GM18909 (cell line): ENCODE measurements at regions not wholly inside any gene's neighbourhood (a gene's known extent, or its start where the extent isn't known, plus 50 kb on each side); places are given as distances from the start of the nearest gene placed in this dataset.

Source experiments
- ATAC-seq: cut with Tn5 transposase; IDR thresholded peaks from one replicate; pipeline ENCODE4 v1.9.1; 2021; ENCODE audit warnings: mild to moderate bottlenecking; ENCODE audit not compliant: unreplicated experiment, poor library complexity

DNA sequence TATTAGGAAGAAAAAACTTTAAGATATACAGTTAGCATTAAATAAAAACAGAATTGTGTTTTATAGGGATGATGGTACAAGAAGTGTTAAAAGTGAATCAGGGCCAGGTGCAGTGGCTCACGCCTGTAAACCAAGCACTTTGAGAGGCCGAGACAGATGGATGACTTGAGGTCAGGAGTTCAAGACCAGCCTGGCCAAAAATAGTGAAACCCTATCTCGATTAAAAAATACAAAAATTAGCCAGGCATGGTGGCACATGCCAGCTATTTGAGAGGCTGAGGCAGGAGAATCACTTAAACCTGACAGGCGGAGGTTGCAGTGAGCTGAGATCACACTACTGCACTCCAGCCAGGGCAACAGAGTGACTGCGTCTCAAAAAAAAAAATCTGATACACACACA lies 282.9 kb upstream of the ATP10B start:
- no peak for ATAC-seq

DNA sequence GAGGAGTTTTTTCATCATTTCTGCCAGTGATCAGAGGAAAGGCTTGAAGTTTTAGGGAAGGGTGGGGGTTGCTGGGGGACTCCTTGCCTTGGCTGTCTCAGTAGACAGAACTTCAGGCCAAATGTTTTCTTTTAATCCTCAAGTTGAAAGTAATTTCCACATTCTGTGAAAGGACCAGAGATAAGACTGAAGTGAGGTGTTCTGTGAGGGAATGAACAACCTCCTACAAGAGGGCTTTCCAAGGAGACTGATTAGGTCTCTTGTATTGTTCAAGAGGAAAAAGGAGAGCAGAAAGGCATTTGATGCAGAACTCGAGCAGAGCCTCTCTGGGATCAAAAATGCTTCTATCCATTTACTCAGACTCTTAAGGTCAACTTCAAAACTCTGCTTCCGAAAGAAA lies 282.1 kb upstream of the ATP10B start:
- no peak for ATAC-seq

DNA sequence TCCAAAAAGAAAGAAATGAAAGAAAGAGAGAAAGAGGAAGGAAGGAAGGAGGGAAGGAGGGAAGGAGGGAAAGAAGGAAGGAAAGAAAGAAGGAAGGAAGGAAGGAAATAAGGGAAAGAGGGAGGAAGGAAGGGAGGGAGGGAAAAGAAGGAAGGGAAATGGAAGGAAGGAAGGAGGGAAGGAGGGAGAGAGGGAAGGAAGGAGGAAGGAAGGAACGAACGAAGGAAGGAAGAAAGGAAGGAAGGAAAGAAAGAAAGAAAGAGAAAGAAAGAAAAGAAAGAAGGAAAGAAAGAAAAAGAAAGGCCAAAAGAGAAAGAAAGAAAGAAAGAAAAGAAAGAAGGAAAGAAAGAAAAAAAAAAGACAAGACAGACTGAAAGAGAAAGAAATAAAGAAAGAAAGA lies 263.9 kb upstream of the ATP10B start:
- ATAC-seq: no peak

DNA sequence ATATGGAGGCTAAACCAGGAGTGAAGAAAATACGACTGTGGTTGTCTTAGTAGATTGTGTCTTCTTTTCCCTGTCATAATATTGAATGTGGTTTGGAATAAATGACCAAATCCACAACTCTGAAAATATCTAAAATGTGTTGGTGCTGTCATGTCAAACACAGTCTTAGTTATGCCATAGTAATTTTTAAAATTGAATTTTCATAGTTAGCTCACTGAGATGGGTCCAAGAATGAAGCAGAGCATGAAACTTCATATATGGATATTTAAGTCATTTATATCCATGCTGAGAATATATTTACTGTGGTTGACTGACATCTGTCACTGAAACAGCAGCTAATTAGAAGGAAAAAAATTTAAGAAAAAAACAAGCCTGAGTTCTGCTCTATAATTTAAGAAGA lies 260.4 kb upstream of the ATP10B start:
- ATAC-seq: no peak

DNA sequence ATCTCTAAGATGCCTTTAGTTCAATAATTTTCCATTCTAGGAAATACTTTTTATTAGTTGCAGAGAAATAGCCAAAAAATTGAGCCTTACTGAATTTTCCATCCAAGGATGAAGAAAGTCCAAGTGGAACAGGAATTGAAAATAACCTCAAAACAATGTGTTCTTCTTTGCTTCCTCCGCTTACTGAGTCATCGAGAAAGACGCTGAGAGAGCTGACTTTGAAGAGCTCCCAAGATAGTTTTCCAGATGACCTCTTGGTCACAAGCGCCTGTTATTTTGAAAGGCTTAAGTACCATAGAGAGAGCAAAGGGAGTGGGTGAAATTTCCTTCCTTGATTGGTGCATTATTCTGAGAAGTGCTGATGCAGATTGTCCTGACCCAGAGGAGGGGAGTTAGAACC lies 253.5 kb upstream of the ATP10B start:
- ATAC-seq: no peak

DNA sequence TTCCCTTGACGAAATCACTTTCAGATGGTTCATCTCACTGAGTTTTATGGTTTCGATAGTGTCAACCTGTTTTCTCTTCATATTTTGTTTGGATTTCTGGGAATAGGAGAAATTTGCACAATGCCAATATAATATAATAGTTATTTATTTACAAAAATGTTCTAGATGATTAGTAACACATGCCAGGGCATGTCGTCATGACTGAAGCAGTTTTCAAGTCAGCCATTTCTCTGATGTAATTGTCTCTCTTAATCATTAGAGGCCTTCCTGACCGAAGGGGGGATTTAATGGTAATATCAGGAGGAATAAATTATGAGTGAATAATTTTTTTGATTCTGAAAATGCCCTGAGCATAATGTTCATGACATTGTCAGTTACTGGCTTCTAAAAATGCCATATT lies 246.5 kb upstream of the ATP10B start:
- no peak for ATAC-seq

- no peak for ATAC-seq
Measured at GRCh38 chr5:161096581-161096980, 244.6 kb upstream of the ATP10B start.

DNA sequence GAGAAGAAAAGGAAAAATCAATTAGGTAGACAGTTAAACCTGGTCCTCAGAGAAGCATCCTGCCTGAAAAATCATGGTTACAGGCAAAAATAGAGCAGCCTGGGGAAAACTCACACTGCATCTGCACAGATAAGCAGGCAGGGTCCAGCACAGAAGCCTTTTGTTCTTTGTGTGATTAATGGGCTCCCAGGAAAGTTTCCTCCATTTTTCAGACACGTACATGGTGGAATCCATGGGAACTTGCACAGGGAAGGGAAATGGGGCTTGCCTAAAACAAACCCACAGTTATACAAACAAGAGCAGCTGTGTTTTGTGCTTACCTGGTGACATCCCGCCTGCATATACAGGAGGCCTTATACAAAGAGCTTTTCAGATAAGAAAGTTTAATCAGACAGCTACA lies 243.9 kb upstream of the ATP10B start:
- no peak for ATAC-seq

GRCh38 chr5:161094411-161094810 lies 242.4 kb upstream of the ATP10B start:
- no peak for ATAC-seq

DNA sequence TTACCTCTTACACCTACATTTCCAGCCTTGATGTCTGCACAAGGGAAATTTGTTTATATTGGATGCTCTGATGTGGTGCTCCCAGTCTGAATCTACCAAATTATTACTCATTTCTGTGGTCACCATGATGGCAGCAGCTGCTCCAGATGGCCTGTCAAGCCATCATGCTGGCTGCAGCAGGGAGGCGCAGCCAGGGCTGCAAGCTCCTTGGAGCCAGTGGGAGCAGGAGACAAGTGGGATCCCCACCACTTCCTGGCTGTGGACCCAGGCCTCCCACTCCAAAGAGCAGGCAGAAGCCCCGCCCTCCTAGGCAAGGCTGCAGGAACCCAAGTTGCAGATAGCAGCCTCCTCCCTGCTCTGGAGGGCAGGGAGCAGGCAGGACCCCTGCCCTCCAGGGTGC lies 241.1 kb upstream of the ATP10B start:
- ATAC-seq: no peak

GRCh38 chr5:161089569-161089968 lies 237.6 kb upstream of the ATP10B start:
- no peak for ATAC-seq

DNA sequence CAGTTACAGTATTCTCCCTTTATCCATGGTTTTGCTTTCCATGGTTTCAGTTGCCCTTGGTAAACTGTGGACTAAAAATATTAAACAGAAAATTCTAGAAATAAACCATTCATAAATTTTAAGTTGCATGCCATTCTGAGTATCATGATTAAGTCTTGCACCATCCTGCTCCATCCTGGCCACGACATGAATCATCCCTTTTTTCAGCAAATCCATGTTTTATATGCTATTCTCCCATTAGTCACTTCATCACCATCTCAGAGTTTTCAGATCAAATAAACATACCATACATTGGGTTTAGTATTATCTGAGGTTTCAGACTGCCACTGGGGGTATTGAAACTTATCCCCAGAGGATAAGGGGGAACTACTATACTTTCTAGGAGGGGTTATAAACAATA lies 234.4 kb upstream of the ATP10B start:
- ATAC-seq: no peak

GRCh38 chr5:161085056-161085455 lies 233.0 kb upstream of the ATP10B start:
- ATAC-seq: no peak

DNA sequence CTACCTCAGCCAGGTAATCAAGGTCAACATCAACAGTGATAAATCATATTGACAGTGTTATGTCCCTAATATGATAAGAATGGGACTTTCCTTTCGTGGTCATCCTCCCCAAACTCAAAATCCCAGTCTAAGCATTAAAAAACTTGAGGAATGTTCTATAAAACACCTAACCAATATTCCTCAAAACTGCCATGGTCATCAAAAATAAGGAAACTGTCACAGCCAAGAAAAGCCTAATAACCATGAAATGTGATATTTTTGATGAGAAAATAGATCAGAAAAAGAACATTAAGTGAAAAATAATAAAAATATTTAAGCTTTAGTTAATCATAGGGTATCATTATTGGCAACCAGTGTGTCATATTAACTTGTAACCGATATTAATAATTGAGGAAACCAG lies 232.1 kb upstream of the ATP10B start:
- ATAC-seq: no peak

DNA sequence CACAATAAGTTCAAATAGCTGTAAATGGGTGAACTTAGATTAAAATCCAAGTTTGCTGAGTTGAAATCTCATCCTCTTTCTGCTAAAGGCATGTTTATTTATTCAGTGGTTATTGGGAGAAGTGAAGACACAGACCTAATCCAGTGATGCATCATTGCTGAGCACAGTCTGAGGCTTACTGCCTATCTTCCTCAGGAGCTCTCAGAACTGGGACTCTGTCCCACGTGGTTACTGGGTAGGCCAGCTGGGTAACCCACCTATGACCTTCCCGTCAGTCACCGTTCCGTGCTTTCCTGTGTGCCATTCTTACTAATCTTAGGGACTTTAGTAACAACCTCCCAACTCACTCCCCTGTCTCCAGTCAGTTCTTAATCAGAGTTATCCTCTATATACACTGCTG lies 226.8 kb upstream of the ATP10B start:
- ATAC-seq: no peak

DNA sequence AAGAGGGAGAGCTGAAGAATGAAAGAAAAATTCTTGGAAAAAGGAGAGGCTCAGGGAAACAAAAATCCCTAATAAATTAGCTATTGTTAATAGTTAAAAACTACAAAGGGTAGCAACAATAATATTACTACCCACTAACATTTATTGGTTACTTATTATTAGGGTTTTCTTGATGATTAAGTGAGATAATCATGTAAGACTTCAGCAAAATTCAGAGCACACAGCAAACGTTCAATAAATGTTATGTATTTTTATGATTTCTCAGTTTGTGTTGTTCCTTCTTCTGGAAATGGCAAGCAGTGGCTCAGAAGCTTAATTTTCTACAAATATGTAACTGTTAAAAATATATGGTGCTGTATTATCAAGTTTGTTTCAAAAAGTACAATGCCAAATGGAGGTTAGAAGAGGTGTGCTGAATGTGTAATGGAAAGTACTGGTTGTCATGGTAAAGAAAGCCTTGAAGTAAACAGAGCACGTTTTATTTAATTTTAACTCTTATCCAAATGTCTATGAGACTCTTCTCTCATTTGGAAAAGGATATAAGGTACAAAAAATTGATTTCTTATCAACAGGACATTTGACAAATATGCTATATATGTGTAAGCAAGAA lies 226.0 kb upstream of the ATP10B start:
- ATAC-seq: no peak

- no peak for ATAC-seq
Measured at GRCh38 chr5:161077496-161077895, 225.5 kb upstream of the ATP10B start.

DNA sequence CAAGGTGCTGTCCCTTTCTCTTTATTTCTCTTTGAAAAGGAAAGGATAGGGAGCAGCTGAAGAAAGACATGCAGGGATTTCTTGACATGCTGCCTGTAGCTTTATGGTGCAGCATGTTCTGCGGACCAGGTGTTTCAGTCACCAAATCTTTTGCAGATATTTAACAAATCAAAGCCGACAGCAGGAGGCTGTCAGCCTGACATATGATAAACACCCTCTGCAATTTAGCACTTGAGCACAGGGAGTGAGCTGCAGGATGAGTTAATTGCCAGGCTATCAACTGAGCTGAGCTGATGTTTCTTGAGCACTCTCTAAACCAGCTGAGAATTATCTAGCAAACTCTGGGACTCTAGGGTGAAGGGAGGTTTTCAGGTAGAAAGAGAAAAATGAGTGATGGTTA lies 212.8 kb upstream of the ATP10B start:
- no peak for ATAC-seq

- ATAC-seq: no peak
Measured at GRCh38 chr5:161064297-161064696, 212.3 kb upstream of the ATP10B start.

DNA sequence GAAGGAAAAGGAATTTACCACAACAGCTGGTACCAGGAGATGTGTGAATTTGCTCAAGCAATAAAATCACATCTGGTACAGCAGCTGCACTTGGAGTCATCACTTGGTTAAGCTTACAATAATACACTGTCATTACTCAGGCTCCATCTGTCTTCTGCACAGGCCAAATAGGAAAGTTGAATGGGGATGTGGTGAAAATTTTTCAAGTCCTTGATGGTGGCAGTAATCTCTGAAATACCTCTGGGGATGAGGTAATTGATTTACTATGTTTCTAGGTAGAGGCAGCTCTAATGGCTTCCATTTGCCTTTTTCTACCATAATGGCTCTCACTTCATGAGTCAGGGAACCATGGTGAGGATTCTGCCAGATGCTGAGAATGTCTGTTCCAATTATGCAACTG lies 206.8 kb upstream of the ATP10B start:
- ATAC-seq: no peak

DNA sequence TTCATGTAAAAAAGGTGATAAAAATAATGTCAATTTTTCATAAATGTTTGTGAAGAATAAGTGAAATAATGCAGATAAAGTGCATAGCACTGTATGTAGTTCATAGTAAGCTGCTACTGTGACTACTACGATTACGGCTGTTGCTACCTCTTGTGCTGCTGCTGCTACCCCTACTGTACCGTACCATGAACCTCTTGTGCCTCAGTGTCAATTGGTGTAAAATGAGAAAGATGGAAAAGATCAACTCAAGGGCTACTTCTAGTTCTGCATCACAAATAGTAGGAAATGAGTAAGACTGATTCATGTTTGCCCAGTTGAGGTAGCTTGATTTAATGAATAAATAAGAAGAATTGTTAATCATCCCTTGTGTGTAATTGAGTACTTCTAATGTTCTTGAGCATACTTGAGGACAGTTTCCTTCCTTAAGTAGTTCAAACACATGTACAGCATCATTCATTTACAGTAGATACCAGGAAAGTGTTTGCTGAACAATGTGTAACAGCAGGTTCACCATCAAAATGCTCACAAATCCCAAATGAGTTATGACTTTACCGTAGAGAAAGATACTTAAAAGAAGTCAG lies 200.0 kb upstream of the ATP10B start:
- ATAC-seq: no peak

GRCh38 chr5:161047024-161047423 lies 195.0 kb upstream of the ATP10B start:
- ATAC-seq: no peak

- no peak for ATAC-seq
Measured at GRCh38 chr5:161042862-161043261, 190.9 kb upstream of the ATP10B start.
